ENCODE measurements at regions not wholly inside any gene's neighbourhood (a gene's known extent, or its start where the extent isn't known, plus 50 kb on each side); places are given as distances from the start of the nearest gene placed in this dataset.

DNA sequence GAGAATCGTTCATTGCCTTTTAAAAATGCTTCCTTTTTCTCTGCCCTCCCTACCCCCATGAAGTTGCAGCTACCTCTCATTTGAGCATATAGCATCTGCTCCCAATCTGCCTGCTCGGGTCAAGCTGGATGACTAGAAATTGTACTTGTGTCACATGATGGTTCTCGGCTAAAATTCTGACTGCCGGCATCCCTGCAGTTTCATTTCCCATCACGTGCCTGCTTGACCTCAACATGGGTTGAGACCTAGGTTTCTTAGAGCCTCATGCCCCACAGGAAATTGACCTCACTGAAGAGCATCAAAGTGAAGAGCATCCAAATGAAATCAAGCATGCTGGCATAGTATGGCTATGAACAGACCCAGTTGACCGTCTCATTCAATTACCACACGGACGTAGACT lies 581.6 kb upstream of the PSMD7 start:
- Histone ChIP-seq H2AFZ (ENCODE audit: low read length) (no peak overlapping the region), H4K20me1 (ENCODE audit: insufficient read depth, low read length) (no peaks in the 10 kb centered on the region), H3K9me3 (ENCODE audit: low read depth, low read length) (no peaks in the 10 kb centered on the region), H3K4me2 (ENCODE audit: insufficient read depth, low read length) (no peak overlapping the region), H3K4me3 (ENCODE audit: insufficient read depth, low read length) (no peak overlapping the region), H3K79me2 (ENCODE audit: insufficient read depth, low read length) (no peaks in the 10 kb centered on the region), H3K27me3 (ENCODE audit: insufficient read depth, low read length) (no peaks in the 10 kb centered on the region), H3K27ac (ENCODE audit: low read depth, low read length) (no peak overlapping the region), H3K36me3 (ENCODE audit: insufficient read depth, low read length) (no peaks in the 10 kb centered on the region), H3K4me1 (ENCODE audit: insufficient read depth, low read length) (no peaks in the 10 kb centered on the region)
- TF ChIP-seq, protein P1, sequence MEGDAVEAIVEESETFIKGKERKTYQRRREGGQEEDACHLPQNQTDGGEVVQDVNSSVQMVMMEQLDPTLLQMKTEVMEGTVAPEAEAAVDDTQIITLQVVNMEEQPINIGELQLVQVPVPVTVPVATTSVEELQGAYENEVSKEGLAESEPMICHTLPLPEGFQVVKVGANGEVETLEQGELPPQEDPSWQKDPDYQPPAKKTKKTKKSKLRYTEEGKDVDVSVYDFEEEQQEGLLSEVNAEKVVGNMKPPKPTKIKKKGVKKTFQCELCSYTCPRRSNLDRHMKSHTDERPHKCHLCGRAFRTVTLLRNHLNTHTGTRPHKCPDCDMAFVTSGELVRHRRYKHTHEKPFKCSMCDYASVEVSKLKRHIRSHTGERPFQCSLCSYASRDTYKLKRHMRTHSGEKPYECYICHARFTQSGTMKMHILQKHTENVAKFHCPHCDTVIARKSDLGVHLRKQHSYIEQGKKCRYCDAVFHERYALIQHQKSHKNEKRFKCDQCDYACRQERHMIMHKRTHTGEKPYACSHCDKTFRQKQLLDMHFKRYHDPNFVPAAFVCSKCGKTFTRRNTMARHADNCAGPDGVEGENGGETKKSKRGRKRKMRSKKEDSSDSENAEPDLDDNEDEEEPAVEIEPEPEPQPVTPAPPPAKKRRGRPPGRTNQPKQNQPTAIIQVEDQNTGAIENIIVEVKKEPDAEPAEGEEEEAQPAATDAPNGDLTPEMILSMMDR (IDR thresholded peaks at IDR 0.05; ENCODE audit: extremely low read depth, low read depth, low read length) = no peak
- no peak for DNase-seq (ENCODE audit: insufficient read length, low spot score, missing footprints)

DNA sequence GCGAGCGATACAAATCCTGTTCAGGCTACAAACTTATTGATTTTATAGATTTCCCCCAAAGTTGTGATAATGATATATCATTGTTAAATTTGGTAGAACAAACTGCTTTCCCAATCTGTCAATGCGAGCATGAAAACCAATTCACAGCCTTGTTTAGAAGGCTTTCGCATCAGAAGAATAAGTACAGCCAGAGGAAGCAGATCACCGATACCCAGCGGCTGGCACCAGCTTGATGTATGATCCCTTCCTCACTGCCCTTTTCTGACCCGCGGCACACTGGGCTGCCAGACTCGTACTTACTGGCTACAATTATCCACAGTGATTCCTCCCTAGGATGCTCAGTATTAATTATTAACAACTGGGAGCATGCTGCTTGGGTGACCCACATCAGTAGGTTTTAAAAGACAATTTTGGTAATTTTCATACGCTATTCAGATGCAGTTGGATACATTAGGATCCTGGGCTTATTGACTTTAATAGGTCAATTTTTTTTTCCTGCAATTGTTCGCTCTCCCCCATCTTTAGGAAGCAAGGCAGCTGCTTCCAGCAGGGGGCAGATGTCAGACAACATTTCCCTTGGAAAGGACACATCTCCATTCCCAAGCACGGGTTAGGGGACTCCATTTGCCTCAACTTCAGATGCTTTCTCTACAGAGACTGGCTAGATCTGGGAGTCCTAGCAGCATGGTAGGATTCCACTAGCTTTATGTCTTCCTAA lies 582.7 kb upstream of the PSMD7 start:
- TF ChIP-seq, protein P1 (IDR thresholded peaks at IDR 0.05; ENCODE audit: extremely low read depth, low read depth, low read length) = peak; percentile 59
- peak; percentile 37 for DNase-seq (ENCODE audit: insufficient read length, low spot score, missing footprints)

DNA sequence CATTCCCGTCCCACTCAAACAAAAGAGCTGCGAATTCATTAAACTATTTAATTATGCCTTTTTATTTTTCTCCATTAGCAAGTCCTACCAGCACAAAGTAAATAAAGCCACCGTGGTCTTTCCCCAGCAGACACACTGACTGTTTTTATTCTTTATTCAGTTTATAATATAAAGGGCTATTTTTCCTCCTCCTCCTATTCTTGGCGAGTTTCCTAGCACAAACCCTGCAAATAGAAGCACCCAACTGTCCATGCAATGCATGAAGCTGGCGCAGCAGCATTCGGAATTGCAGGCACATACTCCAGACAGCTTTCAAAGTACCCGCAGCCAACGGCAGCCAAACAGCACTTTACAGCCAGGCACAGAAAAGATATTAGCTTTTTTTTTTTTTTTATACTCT lies 583.4 kb upstream of the PSMD7 start:
- no peak overlapping the region for H3K4me2 ChIP-seq (ENCODE audit: insufficient read depth, low read length)
- H4K20me1 ChIP-seq (ENCODE audit: insufficient read depth, low read length) = no peaks in the 10 kb centered on the region
- no peaks in the 10 kb centered on the region for H3K36me3 ChIP-seq (ENCODE audit: insufficient read depth, low read length)
- TF ChIP-seq, protein P1 (IDR thresholded peaks at IDR 0.05; ENCODE audit: extremely low read depth, low read depth, low read length) = no peak
- no peaks in the 10 kb centered on the region for H3K9me3 ChIP-seq (ENCODE audit: low read depth, low read length)
- H3K27me3 ChIP-seq (ENCODE audit: insufficient read depth, low read length) = no peaks in the 10 kb centered on the region
- H3K79me2 ChIP-seq (ENCODE audit: insufficient read depth, low read length) = no peaks in the 10 kb centered on the region
- no peaks in the 10 kb centered on the region for H3K4me1 ChIP-seq (ENCODE audit: insufficient read depth, low read length)
- no peak overlapping the region for H3K27ac ChIP-seq (ENCODE audit: low read depth, low read length)
- H3K4me3 ChIP-seq (ENCODE audit: insufficient read depth, low read length) = no peak overlapping the region
- DNase-seq (ENCODE audit: insufficient read length, low spot score, missing footprints) = no peak
- H2AFZ ChIP-seq (ENCODE audit: low read length) = no peak overlapping the region

More for the DNA sequence above, 582.7 kb upstream of the PSMD7 start:
- Histone ChIP-seq H3K4me1 (ENCODE audit: insufficient read depth, low read length) (no peaks in the 10 kb centered on the region), H3K4me2 (ENCODE audit: insufficient read depth, low read length) (no peak overlapping the region), H2AFZ (ENCODE audit: low read length) (no peak overlapping the region), H3K4me3 (ENCODE audit: insufficient read depth, low read length) (no peak overlapping the region), H4K20me1 (ENCODE audit: insufficient read depth, low read length) (no peaks in the 10 kb centered on the region), H3K27ac (ENCODE audit: low read depth, low read length) (no peak overlapping the region), H3K79me2 (ENCODE audit: insufficient read depth, low read length) (no peaks in the 10 kb centered on the region), H3K9me3 (ENCODE audit: low read depth, low read length) (no peaks in the 10 kb centered on the region), H3K36me3 (ENCODE audit: insufficient read depth, low read length) (no peaks in the 10 kb centered on the region), H3K27me3 (ENCODE audit: insufficient read depth, low read length) (no peaks in the 10 kb centered on the region)

DNA sequence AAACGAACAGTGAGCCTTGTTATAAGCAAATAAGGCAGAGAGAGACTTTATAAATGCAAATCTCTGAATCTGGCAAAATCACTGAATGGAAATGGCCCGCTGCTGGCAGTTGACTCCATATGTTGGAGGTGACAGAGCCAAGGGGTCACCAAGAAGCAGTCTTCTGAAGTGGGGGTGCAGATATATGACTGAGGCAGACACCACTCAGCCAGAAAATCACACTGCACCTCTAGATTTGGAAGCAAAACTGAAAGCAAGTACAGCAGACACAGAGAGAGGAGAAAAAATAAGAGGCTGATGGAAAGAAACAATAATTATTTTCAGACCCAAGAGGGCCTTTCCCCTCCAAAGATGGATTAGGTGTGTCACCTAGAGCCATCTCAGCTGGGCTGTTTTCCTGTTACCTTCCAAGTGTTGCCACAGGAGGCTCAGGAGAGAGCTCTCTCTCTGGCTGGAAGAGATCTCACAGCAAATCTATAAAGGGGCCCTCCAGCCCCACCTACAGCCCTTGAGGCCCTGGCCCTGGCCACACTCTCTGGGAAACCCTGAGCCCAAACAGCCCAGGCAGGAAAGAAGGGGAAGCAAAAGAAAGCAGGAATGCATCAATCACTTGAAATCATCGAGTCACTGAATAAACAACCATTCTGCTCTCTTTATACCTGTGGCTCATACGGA lies 585.1 kb upstream of the PSMD7 start:
- H3K4me3 ChIP-seq (ENCODE audit: insufficient read depth, low read length) = no peak overlapping the region
- H3K9me3 ChIP-seq (ENCODE audit: low read depth, low read length) = no peaks in the 10 kb centered on the region
- TF ChIP-seq, protein P1 (IDR thresholded peaks at IDR 0.05; ENCODE audit: extremely low read depth, low read depth, low read length) = no peak
- no peaks in the 10 kb centered on the region for H3K36me3 ChIP-seq (ENCODE audit: insufficient read depth, low read length)
- no peaks in the 10 kb centered on the region for H3K4me1 ChIP-seq (ENCODE audit: insufficient read depth, low read length)
- H3K79me2 ChIP-seq (ENCODE audit: insufficient read depth, low read length) = no peaks in the 10 kb centered on the region
- no peak overlapping the region for H3K27ac ChIP-seq (ENCODE audit: low read depth, low read length)
- no peak overlapping the region for H3K4me2 ChIP-seq (ENCODE audit: insufficient read depth, low read length)
- no peak overlapping the region for H2AFZ ChIP-seq (ENCODE audit: low read length)
- no peak for DNase-seq (ENCODE audit: insufficient read length, low spot score, missing footprints)
- no peaks in the 10 kb centered on the region for H4K20me1 ChIP-seq (ENCODE audit: insufficient read depth, low read length)
- H3K27me3 ChIP-seq (ENCODE audit: insufficient read depth, low read length) = no peaks in the 10 kb centered on the region
